ENCODE measurements at regions not wholly inside any gene's neighbourhood (a gene's known extent, or its start where the extent isn't known, plus 50 kb on each side); places are given as distances from the start of the nearest gene placed in this dataset.

GRCh38 chr14:44027397-44027796 lies 479.7 kb downstream of the FSCB start (continued):
- TF ChIP-seq ZNF510 (CRISPR knock-in tag; IDR thresholded peaks at IDR 0.05; ENCODE audit: low read depth) (no peak), MIXL1 (CRISPR knock-in tag; IDR thresholded peaks at IDR 0.05) (no peak), KLF6 (CRISPR knock-in tag; IDR thresholded peaks at IDR 0.05) (no peak), CCDC6 (CRISPR knock-in tag; IDR thresholded peaks at IDR 0.05) (no peak), NFE2 (CRISPR knock-in tag; IDR thresholded peaks at IDR 0.05) (no peak), ZNF44 (CRISPR knock-in tag; IDR thresholded peaks at IDR 0.05) (no peak)
- TF ChIP-seq, protein P1, sequence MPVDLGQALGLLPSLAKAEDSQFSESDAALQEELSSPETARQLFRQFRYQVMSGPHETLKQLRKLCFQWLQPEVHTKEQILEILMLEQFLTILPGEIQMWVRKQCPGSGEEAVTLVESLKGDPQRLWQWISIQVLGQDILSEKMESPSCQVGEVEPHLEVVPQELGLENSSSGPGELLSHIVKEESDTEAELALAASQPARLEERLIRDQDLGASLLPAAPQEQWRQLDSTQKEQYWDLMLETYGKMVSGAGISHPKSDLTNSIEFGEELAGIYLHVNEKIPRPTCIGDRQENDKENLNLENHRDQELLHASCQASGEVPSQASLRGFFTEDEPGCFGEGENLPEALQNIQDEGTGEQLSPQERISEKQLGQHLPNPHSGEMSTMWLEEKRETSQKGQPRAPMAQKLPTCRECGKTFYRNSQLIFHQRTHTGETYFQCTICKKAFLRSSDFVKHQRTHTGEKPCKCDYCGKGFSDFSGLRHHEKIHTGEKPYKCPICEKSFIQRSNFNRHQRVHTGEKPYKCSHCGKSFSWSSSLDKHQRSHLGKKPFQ (CRISPR knock-in tag; IDR thresholded peaks at IDR 0.05; ENCODE audit: insufficient replicate concordance), result no peak

DNA sequence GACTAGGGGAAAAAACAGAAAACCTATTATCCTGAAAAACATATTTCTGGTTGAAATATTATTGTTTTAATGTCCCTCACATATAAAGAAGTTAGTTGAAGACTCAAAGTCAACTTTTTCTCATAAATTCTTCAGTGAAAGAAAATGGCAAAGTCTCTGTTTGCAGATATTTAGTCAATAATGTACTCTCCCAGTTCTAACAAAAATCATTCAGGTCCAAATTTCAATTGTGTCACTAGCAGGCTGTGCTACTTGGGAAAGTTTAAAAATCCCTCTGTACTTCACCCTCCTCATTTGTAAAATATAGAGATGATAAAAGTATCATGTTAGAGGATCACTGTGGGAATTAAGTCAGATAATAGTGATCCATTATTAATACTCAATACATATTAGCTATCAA lies 496.5 kb downstream of the FSCB start:
- Histone ChIP-seq H3K9ac (ENCODE audit: insufficient read depth, low read depth, low read length) (no peak overlapping the region), H3K4me1 (ENCODE audit: insufficient read depth, low read length) (peaks cover 21% of the 10 kb centered on the region), H3K79me2 (ENCODE audit: insufficient read depth, low read length) (no peaks in the 10 kb centered on the region), H3K27me3 (ENCODE audit: control insufficient read depth in 1 of 2, insufficient read depth in 2 of 2, low read length in 2 of 2) (no peaks in the 10 kb centered on the region), H3K4me3 (replicated peaks in 1 of 3; ENCODE audit: insufficient read depth in 1 of 3, low read depth in 2 of 3, low read length in 3 of 3) (no peak overlapping the region; a peak in 2 of 6 replicates), H3K9me3 (ENCODE audit: low read length) (no peaks in the 10 kb centered on the region), H3K36me3 (replicated peaks in 1 of 2; ENCODE audit: control insufficient read depth in 1 of 2, insufficient read depth in 2 of 2, low read length in 2 of 2) (no peaks in the 10 kb centered on the region), H3K4me2 (ENCODE audit: low read depth, low read length) (peak overlapping the region; percentile 25), H4K20me1 (ENCODE audit: insufficient read depth, low read length) (no peaks in the 10 kb centered on the region), H3K27ac (ENCODE audit: extremely low read length, insufficient read depth, low read length) (peak overlapping the region; percentile 59), H2AFZ (ENCODE audit: low read length) (no peak overlapping the region)
- intact Hi-C loops (cut with micrococcal nuclease; ENCODE audit: unreplicated experiment) (no loop called here), in situ Hi-C loops (cut with HindIII; ENCODE audit: extremely low pct_ligation_motif_present, low pct_unique_long_range_greater_than_20kb) (no loop called here)
- no TSS peak for BruUV-seq (replicated peaks)
- DNase-seq (ENCODE audit: low spot score), result no peak
- peak; percentile 72 for ATAC-seq
- ChIA-PET POLR2A (interaction anchor here (0.7 kb wide), 1 partner anchor 1679 kb away, joined by 3 read pairs; no protein-coding TSS in a partner anchor), CTCF (ENCODE audit: low intra/inter-chr PET ratio, low total read pairs) (no interaction called here)
- TF ChIP-seq KAT2B (IDR thresholded peaks at IDR 0.05; ENCODE audit: borderline replicate concordance, low read depth, low read length), result 0 out of 2 replicates have a peak, but pooled peaks have one; percentile 38
- TF ChIP-seq HNF4A (CRISPR knock-in tag; IDR thresholded peaks at IDR 0.05), result peak; percentile 35; the same call in 1 of the 2 replicates
- peak; percentile 12; the same call in 1 of the 2 replicates for TF ChIP-seq ONECUT2 (CRISPR knock-in tag; IDR thresholded peaks at IDR 0.05)
- peak; percentile 79 for TF ChIP-seq BCL6 (CRISPR knock-in tag; IDR thresholded peaks at IDR 0.05)
- TF ChIP-seq MIXL1 (CRISPR knock-in tag; IDR thresholded peaks at IDR 0.05), result 0 out of 2 replicates have a peak, but pooled peaks have one; percentile 11
- TF ChIP-seq, protein P2, sequence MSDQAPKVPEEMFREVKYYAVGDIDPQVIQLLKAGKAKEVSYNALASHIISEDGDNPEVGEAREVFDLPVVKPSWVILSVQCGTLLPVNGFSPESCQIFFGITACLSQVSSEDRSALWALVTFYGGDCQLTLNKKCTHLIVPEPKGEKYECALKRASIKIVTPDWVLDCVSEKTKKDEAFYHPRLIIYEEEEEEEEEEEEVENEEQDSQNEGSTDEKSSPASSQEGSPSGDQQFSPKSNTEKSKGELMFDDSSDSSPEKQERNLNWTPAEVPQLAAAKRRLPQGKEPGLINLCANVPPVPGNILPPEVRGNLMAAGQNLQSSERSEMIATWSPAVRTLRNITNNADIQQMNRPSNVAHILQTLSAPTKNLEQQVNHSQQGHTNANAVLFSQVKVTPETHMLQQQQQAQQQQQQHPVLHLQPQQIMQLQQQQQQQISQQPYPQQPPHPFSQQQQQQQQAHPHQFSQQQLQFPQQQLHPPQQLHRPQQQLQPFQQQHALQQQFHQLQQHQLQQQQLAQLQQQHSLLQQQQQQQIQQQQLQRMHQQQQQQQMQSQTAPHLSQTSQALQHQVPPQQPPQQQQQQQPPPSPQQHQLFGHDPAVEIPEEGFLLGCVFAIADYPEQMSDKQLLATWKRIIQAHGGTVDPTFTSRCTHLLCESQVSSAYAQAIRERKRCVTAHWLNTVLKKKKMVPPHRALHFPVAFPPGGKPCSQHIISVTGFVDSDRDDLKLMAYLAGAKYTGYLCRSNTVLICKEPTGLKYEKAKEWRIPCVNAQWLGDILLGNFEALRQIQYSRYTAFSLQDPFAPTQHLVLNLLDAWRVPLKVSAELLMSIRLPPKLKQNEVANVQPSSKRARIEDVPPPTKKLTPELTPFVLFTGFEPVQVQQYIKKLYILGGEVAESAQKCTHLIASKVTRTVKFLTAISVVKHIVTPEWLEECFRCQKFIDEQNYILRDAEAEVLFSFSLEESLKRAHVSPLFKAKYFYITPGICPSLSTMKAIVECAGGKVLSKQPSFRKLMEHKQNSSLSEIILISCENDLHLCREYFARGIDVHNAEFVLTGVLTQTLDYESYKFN (CRISPR knock-in tag; conservative IDR thresholded peaks at IDR 0.05), result peak; percentile 59; the same call in 1 of the 2 replicates
- TF ChIP-seq NCOA1 (CRISPR knock-in tag; IDR thresholded peaks at IDR 0.05), result no peak
- no peak for TF ChIP-seq POLR2A (IDR thresholded peaks at IDR 0.05; ENCODE audit: insufficient read depth in 1 of 2, low read depth in 2 of 2, low read length in 2 of 2)
- no peak for TF ChIP-seq ZNF557 (CRISPR knock-in tag; IDR thresholded peaks at IDR 0.05)
- TF ChIP-seq HNF4G (IDR thresholded peaks at IDR 0.05; ENCODE audit: borderline replicate concordance, low read depth, low read length), result 0 out of 2 replicates have a peak, but pooled peaks have one; percentile 26
- TF ChIP-seq HNF4G (CRISPR knock-in tag; IDR thresholded peaks at IDR 0.05; ENCODE audit: borderline replicate concordance, low read depth), result no peak
- no peak for FAIRE-seq
